HEK293T (cell line): ENCODE measurements at regions not wholly inside any gene's neighbourhood (a gene's known extent, or its start where the extent isn't known, plus 50 kb on each side); places are given as distances from the start of the nearest gene placed in this dataset.
"Not testable (repeated sequence)": the region's sequence is repeated elsewhere in the genome, so short reads cannot be mapped to it uniquely, and the experiment has no call there.

Source experiments
- ARNT ChIP-seq: fragments of 450-650 bp; IDR thresholded peaks from 2 replicates; pipeline ENCODE4 v1.6.1; 2017; ENCODE audit warnings: mild to moderate bottlenecking
- BHLHE40 ChIP-seq: fragments of 450-650 bp; IDR thresholded peaks from 2 replicates; pipeline ENCODE4 v1.6.1; 2016; ENCODE audit warnings: mild to moderate bottlenecking, moderate library complexity, borderline replicate concordance
- ELF4 ChIP-seq: fragments of 450-650 bp; IDR thresholded peaks from 2 replicates; pipeline ENCODE4 v1.6.1; 2017; ENCODE audit warnings: antibody characterized with exemption
- FOXM1 ChIP-seq: fragments of 450-650 bp; IDR thresholded peaks from 2 replicates; pipeline ENCODE4 v1.6.1; 2017; ENCODE audit warnings: mild to moderate bottlenecking, borderline replicate concordance
- HDGF ChIP-seq: fragments of 450-650 bp; IDR thresholded peaks from 2 replicates; pipeline ENCODE4 v1.6.1; 2017; ENCODE audit warnings: antibody characterized with exemption, borderline replicate concordance
- L3MBTL2 ChIP-seq: fragments of 450-650 bp; conservative IDR thresholded peaks from 2 replicates; pipeline ENCODE4 v1.6.1; 2016; ENCODE audit warnings: mild to moderate bottlenecking
- NFRKB ChIP-seq: fragments of 450-650 bp; IDR thresholded peaks from 2 replicates; pipeline ENCODE4 v1.6.1; 2016; ENCODE audit warnings: mild to moderate bottlenecking, moderate library complexity
- PKNOX1 ChIP-seq: fragments of 450-650 bp; IDR thresholded peaks from 2 replicates; pipeline ENCODE4 v1.6.1; 2016
- SP1 ChIP-seq: fragments of 450-650 bp; IDR thresholded peaks from 2 replicates; pipeline ENCODE4 v1.6.1; 2017
- SUZ12 ChIP-seq: fragments of 450-650 bp; IDR thresholded peaks from 2 replicates; pipeline ENCODE4 v1.6.1; 2016; ENCODE audit warnings: mild to moderate bottlenecking

DNA sequence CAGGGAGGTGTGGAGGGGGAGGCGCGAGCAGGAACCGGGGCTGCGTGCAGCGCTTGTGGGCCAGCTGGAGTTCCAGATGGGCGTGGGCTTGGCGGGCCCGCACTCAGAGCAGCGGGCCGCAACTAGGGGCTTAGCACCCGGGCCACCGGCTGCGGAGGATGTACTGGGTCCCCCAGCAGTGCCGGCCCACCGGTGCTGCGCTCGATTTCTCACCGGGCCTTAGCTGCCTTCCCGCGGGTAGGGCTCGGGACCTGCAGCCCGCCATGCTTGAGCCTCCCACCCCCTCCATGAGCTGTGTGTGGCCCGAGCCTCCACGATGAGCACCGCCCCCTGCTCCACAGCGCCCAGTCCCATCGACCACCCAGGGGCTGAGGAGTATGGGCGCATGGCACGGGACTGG lies 309.0 kb upstream of the ELAVL2 start:
- not testable (repeated sequence) for TF ChIP-seq FOXM1, ARNT, BHLHE40, SUZ12, NFRKB, SP1, HDGF, PKNOX1, L3MBTL2, ELF4
